ENCODE measurements at regions not wholly inside any gene's neighbourhood (a gene's known extent, or its start where the extent isn't known, plus 50 kb on each side); places are given as distances from the start of the nearest gene placed in this dataset.
A peak's percentile ranks its signal among the peaks of the same experiment; 100 is the strongest.

- no peak for DNase-seq
Measured at GRCh38 chr20:7269452-7269851, 502.0 kb downstream of the BMP2 start.

- DNase-seq, result no peak
Measured at GRCh38 chr20:7272512-7272911, 505.0 kb downstream of the BMP2 start.

- DNase-seq, result no peak
Measured at GRCh38 chr20:7274870-7275269, 507.4 kb downstream of the BMP2 start.

GRCh38 chr20:7275645-7276237 lies 508.3 kb downstream of the BMP2 start:
- no peak for DNase-seq

- peak; percentile 78 for DNase-seq
Measured at GRCh38 chr20:7285918-7286556, 518.6 kb downstream of the BMP2 start.

GRCh38 chr20:7291323-7291943 lies 523.9 kb downstream of the BMP2 start:
- no peak for DNase-seq

- no peak for DNase-seq
Measured at GRCh38 chr20:7291946-7292345, 524.5 kb downstream of the BMP2 start.

- DNase-seq, result no peak
Measured at GRCh38 chr20:7294816-7295360, 527.4 kb downstream of the BMP2 start.

GRCh38 chr20:7301807-7302206 lies 534.3 kb downstream of the BMP2 start:
- no peak for DNase-seq

- no peak for DNase-seq
Measured at GRCh38 chr20:7302250-7302649, 534.8 kb downstream of the BMP2 start.

- no peak for DNase-seq
Measured at GRCh38 chr20:7305976-7306375, 538.5 kb downstream of the BMP2 start.

- no peak for DNase-seq
Measured at GRCh38 chr20:7308163-7308562, 540.7 kb downstream of the BMP2 start.

GRCh38 chr20:7313047-7313446 lies 545.6 kb downstream of the BMP2 start:
- DNase-seq, result no peak

GRCh38 chr20:7323957-7324356 lies 556.5 kb downstream of the BMP2 start:
- DNase-seq, result peak; percentile 2

- no peak for DNase-seq
Measured at GRCh38 chr20:7327810-7328209, 560.3 kb downstream of the BMP2 start.

GRCh38 chr20:7330850-7331249 lies 563.4 kb downstream of the BMP2 start:
- DNase-seq, result no peak

- DNase-seq, result no peak
Measured at GRCh38 chr20:7332169-7332568, 564.7 kb downstream of the BMP2 start.

- no peak for DNase-seq
Measured at GRCh38 chr20:7333841-7334240, 566.4 kb downstream of the BMP2 start.

GRCh38 chr20:7346026-7346425 lies 578.5 kb downstream of the BMP2 start:
- no peak for DNase-seq

- no peak for DNase-seq
Measured at GRCh38 chr20:7346562-7346961, 579.1 kb downstream of the BMP2 start.

GRCh38 chr20:7347409-7347808 lies 579.9 kb downstream of the BMP2 start:
- DNase-seq, result no peak

GRCh38 chr20:7348253-7348652 lies 580.8 kb downstream of the BMP2 start:
- DNase-seq, result no peak

GRCh38 chr20:7352165-7352564 lies 584.7 kb downstream of the BMP2 start:
- DNase-seq, result no peak

GRCh38 chr20:7355051-7355450 lies 585.2 kb downstream of the HAO1 start:
- no peak for DNase-seq

All from RPMI8226 (cell line).